ENCODE measurements at regions not wholly inside any gene's neighbourhood (a gene's known extent, or its start where the extent isn't known, plus 50 kb on each side); places are given as distances from the start of the nearest gene placed in this dataset.

DNA sequence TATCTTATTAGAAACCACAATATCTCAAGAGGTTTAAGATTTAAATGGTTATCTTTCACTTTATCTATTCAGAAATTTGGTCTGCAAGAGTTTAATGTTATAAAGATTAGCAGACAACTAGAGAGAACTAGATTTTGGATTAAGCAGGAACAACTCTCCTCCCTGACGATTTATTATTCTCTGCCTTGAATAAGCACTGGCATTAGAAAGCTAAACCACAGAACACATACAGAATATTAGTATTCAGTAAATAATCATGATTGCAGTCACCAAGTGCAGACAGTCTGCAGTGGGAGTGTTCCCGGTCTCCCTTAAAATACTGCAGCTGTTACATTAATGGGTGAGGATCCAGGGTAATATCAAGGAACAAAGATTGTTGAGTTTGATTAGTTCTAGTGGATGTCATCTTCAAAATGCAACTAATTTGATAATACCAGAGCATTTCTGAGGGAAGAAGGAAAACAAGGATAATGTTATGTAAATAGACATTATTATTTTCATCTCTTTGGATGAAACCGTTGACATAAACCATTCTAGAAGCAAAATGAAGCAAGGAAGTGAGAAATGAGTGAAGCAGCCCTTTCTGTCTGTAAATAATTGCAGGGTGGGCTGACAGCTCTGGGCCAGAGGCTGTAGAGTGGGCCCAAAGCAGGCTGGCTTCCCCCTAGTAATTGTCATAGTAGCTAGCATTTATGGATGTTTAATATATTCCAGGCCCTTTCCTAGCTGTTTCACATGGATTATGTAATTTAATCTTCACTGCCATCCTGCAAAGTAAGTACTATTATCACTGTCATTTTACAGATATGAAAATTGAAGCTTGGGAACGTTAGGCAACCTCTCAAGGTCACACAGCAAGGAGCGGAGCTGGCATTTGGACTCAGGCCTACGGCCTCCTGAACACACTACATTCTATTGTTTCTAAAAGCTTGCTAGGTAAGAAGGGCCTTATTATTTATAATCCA is 79.4 kb downstream of the DYRK2 start:
- TF ChIP-seq, protein P1, sequence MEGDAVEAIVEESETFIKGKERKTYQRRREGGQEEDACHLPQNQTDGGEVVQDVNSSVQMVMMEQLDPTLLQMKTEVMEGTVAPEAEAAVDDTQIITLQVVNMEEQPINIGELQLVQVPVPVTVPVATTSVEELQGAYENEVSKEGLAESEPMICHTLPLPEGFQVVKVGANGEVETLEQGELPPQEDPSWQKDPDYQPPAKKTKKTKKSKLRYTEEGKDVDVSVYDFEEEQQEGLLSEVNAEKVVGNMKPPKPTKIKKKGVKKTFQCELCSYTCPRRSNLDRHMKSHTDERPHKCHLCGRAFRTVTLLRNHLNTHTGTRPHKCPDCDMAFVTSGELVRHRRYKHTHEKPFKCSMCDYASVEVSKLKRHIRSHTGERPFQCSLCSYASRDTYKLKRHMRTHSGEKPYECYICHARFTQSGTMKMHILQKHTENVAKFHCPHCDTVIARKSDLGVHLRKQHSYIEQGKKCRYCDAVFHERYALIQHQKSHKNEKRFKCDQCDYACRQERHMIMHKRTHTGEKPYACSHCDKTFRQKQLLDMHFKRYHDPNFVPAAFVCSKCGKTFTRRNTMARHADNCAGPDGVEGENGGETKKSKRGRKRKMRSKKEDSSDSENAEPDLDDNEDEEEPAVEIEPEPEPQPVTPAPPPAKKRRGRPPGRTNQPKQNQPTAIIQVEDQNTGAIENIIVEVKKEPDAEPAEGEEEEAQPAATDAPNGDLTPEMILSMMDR (IDR thresholded peaks at IDR 0.05): no peak
- no peak for TF ChIP-seq POLR2A (IDR thresholded peaks at IDR 0.05)
